ENCODE measurements at regions not wholly inside any gene's neighbourhood (a gene's known extent, or its start where the extent isn't known, plus 50 kb on each side); places are given as distances from the start of the nearest gene placed in this dataset.

GRCh38 chr17:59487161-59487873 is 78.1 kb upstream of the DHX40 start:
- TF ChIP-seq TSHZ2 (CRISPR knock-in tag; IDR thresholded peaks at IDR 0.05) (no peak), ZC3H10 (CRISPR knock-in tag; IDR thresholded peaks at IDR 0.05) (no peak), GLIS3 (CRISPR knock-in tag; IDR thresholded peaks at IDR 0.05) (no peak), PATZ1 (CRISPR knock-in tag; IDR thresholded peaks at IDR 0.05; ENCODE audit: borderline replicate concordance) (no peak), POU6F1 (CRISPR knock-in tag; IDR thresholded peaks at IDR 0.05; ENCODE audit: borderline replicate concordance, low read depth) (no peak), ARNTL (CRISPR knock-in tag; IDR thresholded peaks at IDR 0.05; ENCODE audit: borderline replicate concordance, low read depth) (no peak), ZFP30 (CRISPR knock-in tag; IDR thresholded peaks at IDR 0.05) (no peak), CSDC2 (CRISPR knock-in tag; IDR thresholded peaks at IDR 0.05) (no peak), RARB (CRISPR knock-in tag; IDR thresholded peaks at IDR 0.05) (no peak), CREB5 (CRISPR knock-in tag; IDR thresholded peaks at IDR 0.05; ENCODE audit: low read depth) (no peak)

Data from SK-N-SH treated with all-trans-retinoic acid at 6 μM for 48 hours (cell line).